Calu3 (cell line): ENCODE measurements at regions not wholly inside any gene's neighbourhood (a gene's known extent, or its start where the extent isn't known, plus 50 kb on each side); places are given as distances from the start of the nearest gene placed in this dataset.

Experiments used
- BruUV-seq: library from RNA; stranded (reverse); fragments of 400-500 nt; replicated peaks from 2 replicates; lab custom pipeline; 2021; lab: Mats Ljungman, UMichigan
- CTCF ChIA-PET: fragments of 300-600 bp; sonication (Branson Sonifier 250); formaldehyde crosslinking; loops from one replicate; lab custom pipeline; 2022; ENCODE audit warnings: antibody characterized with exemption; lab: Charles Lee
- DNase-seq: peaks from one replicate; pipeline ENCODE4 v3.0.0; 2022
- H3K27ac Mint-ChIP-seq: one replicate; pipeline ENCODE4 v1.8.0; 2022; ENCODE audit warnings: mixed read lengths; ENCODE audit not compliant: unreplicated experiment
- H3K27me3 Mint-ChIP-seq: one replicate; pipeline ENCODE4 v1.8.0; 2022; ENCODE audit warnings: mixed read lengths; ENCODE audit not compliant: unreplicated experiment
- H3K36me3 Mint-ChIP-seq: one replicate; pipeline ENCODE4 v1.8.0; 2022; ENCODE audit warnings: mild to moderate bottlenecking, moderate library complexity, mixed read lengths; ENCODE audit not compliant: insufficient read depth, unreplicated experiment
- H3K4me1 Mint-ChIP-seq: one replicate; pipeline ENCODE4 v1.8.0; 2022; ENCODE audit warnings: mild to moderate bottlenecking, low read depth, mixed read lengths; ENCODE audit not compliant: unreplicated experiment
- H3K4me3 Mint-ChIP-seq: one replicate; pipeline ENCODE4 v1.8.0; 2022; ENCODE audit warnings: mild to moderate bottlenecking, low read depth, moderate library complexity, mixed read lengths; ENCODE audit not compliant: unreplicated experiment
- H3K9me3 Mint-ChIP-seq: one replicate; pipeline ENCODE4 v1.8.0; 2022; ENCODE audit warnings: low read depth, mixed read lengths; ENCODE audit not compliant: unreplicated experiment
- intact Hi-C: fragments of 100-400 bp; cut with micrococcal nuclease; formaldehyde crosslinking; loops from one replicate; pipeline ENCODE4 v1.10.0; 2022; ENCODE audit not compliant: unreplicated experiment
- TF ChIP-seq, protein P1 (sequence below): fragments of 200-600 bp; IDR thresholded peaks from one replicate; pipeline ENCODE4 v1.8.0; 2022; ENCODE audit warnings: antibody characterized with exemption; ENCODE audit not compliant: unreplicated experiment

DNA sequence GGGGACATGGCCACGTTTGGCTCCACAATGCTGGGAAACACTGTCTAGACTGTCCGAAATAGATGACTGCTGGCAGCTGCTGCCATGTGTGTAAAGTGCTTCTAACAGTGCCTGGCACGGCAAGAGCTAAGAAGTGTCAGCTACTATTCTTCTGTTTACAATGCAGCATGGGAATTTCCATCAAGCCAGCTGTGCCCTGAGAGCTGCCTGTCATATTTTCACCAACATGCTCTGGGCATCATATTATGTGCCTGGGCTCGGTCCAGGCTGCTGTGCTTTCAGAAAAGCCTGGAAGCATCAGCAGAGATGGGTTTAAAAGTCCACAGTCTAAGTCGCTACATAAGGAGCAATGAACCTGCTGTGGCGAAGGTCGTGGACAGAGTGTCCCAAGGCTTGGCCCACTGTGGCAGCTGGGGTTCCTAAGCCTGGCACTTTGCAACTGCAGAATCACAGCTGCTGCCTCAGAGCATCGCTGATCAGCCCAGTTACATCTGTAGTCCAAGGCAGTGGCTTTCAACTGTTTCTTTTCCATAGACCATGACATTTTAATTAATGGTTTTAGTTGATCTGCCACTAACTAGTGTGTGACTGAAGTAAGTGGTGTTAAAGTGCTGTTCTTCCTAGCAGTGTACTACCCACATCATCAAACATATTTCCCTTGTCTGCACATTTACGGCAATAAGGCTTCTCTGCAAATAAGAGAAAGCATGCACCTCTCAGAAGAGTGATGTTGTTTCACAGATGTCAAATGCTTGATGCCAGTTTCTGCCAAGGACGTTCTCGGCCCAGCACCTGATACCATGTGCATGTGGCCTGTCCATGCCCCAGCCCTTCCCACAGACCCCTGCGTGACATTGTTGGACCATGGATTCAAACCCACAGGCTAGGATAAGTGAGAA, 95.7 kb upstream of the C1QTNF9B start:
- no peak for DNase-seq
- TF ChIP-seq, protein P1, sequence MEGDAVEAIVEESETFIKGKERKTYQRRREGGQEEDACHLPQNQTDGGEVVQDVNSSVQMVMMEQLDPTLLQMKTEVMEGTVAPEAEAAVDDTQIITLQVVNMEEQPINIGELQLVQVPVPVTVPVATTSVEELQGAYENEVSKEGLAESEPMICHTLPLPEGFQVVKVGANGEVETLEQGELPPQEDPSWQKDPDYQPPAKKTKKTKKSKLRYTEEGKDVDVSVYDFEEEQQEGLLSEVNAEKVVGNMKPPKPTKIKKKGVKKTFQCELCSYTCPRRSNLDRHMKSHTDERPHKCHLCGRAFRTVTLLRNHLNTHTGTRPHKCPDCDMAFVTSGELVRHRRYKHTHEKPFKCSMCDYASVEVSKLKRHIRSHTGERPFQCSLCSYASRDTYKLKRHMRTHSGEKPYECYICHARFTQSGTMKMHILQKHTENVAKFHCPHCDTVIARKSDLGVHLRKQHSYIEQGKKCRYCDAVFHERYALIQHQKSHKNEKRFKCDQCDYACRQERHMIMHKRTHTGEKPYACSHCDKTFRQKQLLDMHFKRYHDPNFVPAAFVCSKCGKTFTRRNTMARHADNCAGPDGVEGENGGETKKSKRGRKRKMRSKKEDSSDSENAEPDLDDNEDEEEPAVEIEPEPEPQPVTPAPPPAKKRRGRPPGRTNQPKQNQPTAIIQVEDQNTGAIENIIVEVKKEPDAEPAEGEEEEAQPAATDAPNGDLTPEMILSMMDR, result no peak
- Mint-ChIP-seq H3K36me3 (no peaks in the 10 kb centered on the region), H3K27me3 (peaks cover 30% of the 10 kb centered on the region), H3K27ac (no peak overlapping the region), H3K9me3 (no peaks in the 10 kb centered on the region), H3K4me3 (no peak overlapping the region), H3K4me1 (no peaks in the 10 kb centered on the region)
- CTCF ChIA-PET, result no interaction called here
- no TSS peak for BruUV-seq
- intact Hi-C loops, result no loop called here

DNA sequence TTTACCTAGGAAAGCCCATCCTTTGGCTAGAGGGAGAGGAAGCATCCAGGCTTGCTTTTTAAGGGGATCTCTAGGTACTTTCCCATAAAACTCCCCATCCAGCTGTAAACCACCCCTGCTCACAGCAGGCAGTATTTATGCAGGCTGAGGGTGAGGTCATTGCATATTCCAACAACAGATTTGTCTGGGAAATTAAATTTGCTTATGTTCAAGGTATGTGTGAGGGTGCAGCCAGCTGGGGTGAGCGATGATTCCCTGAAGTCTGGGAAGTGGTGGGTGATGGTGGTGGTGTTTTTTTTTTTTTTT, 96.3 kb upstream of the C1QTNF9B start:
- CTCF ChIA-PET, result no interaction called here
- BruUV-seq, result no TSS peak
- no peaks in the 10 kb centered on the region for H3K4me1 Mint-ChIP-seq
- H3K4me3 Mint-ChIP-seq, result no peak overlapping the region
- intact Hi-C loops, result no loop called here
- TF ChIP-seq, protein P1, result no peak
- peaks cover 30% of the 10 kb centered on the region for H3K27me3 Mint-ChIP-seq
- no peak for DNase-seq
- H3K36me3 Mint-ChIP-seq, result no peaks in the 10 kb centered on the region
- H3K9me3 Mint-ChIP-seq, result no peaks in the 10 kb centered on the region
- no peak overlapping the region for H3K27ac Mint-ChIP-seq

DNA sequence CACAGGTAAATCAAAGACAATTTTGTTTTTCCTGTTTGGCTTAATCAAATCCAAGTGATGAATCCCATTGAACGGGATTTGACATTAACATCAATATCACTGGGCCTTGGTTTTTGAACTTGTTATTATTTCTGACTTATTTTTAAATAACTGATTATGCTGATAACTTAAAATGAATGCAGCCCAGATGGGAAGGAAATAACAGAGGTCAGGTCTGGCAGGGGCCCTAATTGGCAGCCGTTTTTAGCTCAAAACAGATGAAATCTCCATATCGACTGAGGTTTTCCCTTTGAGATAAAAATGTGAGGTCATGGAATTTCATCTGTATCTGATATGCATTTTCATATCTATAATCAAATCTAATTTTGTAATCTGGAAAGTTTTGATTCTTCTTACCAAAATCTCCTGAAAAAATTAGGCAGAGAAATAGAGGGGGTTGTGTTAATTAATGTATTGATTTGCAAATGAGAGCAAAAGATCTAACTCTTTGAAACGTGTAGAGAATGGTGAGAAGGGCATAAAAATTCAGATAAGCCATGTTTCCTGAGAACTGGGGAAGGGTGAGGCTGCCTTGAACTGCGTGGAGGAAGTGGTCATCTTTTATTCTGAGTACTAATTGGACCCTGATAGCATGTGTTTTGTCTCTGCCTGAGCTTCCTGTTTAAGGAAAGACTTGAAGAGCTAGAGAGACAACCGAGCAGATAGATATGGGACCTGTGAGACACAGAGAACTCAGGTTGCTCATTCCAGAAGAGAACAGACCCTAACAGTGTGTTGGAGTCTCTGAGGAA, 98.2 kb upstream of the C1QTNF9B start:
- H3K9me3 Mint-ChIP-seq, result no peaks in the 10 kb centered on the region
- no peaks in the 10 kb centered on the region for H3K4me1 Mint-ChIP-seq
- intact Hi-C loops, result no loop called here
- no peak overlapping the region for H3K27ac Mint-ChIP-seq
- no peaks in the 10 kb centered on the region for H3K36me3 Mint-ChIP-seq
- H3K27me3 Mint-ChIP-seq, result peaks cover 21% of the 10 kb centered on the region
- DNase-seq, result no peak
- no peak overlapping the region for H3K4me3 Mint-ChIP-seq
- BruUV-seq, result no TSS peak
- TF ChIP-seq, protein P1, result no peak
- CTCF ChIA-PET, result no interaction called here

GRCh38 chr13:23996456-23996855, 99.2 kb upstream of the C1QTNF9B start:
- Mint-ChIP-seq H3K27me3 (peaks cover 12% of the 10 kb centered on the region), H3K4me3 (no peak overlapping the region), H3K9me3 (no peaks in the 10 kb centered on the region), H3K4me1 (no peaks in the 10 kb centered on the region), H3K27ac (no peak overlapping the region), H3K36me3 (no peaks in the 10 kb centered on the region)
- intact Hi-C loops, result no loop called here
- CTCF ChIA-PET, result no interaction called here
- TF ChIP-seq, protein P1, result no peak
- no TSS peak for BruUV-seq
- DNase-seq, result no peak
